GM18870 (cell line): ENCODE measurements at regions not wholly inside any gene's neighbourhood (a gene's known extent, or its start where the extent isn't known, plus 50 kb on each side); places are given as distances from the start of the nearest gene placed in this dataset.
"Not testable (repeated sequence)": the region's sequence is repeated elsewhere in the genome, so short reads cannot be mapped to it uniquely, and the experiment has no call there.

Experiments used
- ATAC-seq: cut with Tn5 transposase; IDR thresholded peaks from one replicate; pipeline ENCODE4 v1.9.1; 2021; ENCODE audit warnings: moderate library complexity; ENCODE audit not compliant: unreplicated experiment

DNA sequence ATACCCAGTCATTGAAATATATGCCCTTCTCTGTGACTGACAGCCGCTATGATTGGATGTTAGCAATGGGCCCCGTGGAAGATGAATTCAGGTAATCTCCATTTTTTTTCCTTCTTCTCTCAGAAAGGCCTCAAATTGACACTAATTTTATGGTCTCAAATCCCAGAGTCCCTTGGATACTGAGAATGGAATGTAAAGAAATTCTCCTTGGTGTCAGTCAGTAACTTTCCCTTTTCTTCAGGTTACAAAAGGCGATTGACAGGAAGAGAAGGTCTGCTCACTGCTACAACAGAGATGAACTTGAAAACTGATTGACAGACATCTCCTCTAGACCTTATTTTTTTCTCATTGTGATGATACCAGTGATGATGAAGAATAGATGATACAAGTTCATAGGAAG lies 748.3 kb downstream of the MAT2B start:
- no peak for ATAC-seq

DNA sequence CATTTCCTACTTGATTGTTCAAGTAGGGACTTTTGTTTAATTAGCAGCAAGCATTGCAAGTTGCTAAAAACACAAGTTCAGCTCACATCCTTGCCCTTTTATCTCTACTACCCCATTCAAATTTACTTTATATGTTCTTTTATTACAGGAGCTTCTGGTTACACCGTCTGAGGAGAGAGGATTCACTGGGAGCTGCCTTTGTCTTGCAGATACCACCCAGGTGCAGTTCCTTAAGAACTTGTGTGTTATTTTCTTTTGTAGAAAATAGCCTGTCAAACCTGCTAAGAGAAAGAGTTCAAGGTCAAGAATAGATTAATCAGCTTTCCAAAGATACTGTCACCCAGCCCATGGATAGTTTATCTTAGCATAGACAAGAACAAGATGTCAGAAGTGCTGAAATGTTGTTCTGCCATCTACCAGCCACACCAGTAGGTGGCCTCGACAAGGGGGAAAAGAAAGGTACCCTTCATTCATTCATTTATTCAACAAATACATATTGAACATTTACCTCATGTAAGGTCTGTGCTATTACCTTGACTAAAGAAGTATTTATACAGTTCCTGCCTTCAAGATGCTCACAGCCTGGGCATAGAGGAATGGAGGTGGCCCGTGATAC lies 750.3 kb downstream of the MAT2B start:
- ATAC-seq = no peak

DNA sequence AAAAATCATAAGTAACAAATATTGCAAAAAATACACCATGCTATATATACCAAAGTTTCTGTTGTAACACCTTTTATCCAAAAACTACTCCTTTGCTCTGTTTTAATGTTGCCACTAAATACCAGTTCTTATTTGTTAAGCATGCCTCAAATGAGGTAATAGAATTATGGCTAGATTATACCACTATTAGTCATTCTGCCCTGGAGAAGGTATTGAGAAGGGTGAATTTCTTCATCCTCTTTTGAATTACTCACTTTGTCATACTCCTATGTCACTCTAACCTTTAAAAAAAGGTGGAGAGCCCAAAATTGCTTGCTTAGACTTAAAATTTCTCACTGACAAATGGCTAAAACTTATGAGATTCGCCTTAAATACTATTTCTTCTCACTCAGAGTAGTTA lies 750.9 kb downstream of the MAT2B start:
- no peak for ATAC-seq

DNA sequence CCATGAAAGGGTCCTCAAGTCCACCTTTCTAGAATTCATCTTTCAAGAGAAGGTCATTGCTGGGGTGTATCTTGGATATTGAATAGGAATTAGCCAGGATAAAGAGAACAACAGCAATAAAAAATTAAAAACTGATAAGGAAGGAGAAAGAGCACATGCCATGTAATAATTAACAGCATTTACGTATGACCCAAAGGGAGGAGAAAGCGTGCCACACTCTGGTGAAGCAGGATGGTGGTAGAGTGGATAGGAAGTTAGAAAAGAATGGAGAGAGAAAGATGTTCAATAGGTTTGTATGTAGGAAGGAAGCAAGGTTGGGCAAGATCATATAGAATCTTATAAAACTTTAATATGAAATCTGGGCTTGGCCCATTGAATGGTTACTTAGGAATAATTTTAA lies 751.5 kb downstream of the MAT2B start:
- ATAC-seq = no peak

DNA sequence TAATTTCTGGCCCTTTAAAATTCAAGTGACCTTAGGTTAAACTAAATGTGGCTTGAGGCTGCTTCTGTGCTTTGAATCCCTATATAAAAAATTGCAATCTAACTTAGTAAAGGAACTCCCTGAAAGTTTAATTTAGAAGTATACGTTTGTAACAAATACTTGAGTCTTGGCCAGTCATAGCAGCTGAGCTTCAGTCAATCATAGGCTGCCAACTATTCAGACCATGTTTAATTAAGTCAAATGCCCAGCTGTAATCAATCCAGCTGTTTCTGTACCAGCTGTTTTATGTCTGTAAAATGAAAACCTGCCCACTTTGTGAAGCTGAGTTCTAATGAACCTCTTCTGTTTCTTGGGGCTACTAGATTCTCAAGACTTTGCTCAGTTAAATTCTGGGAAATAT lies 760.1 kb downstream of the MAT2B start:
- ATAC-seq = no peak

DNA sequence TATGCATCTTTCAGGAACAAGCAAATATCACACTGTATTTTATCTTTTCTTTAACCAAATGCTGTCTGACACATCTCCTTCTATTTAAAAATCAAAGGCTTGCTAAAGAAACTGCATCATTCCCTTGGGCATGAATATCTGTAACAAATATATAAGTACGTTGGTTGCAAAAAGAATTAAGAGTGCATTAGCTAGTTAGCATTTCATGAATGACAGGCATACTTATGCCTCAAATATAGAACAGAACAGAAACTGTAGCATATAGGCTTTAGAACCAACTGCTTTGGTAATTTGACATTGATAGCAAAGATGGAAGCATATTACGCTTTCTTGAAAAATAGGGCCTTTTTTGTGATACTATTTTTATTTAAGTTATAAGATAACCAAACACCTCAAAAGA lies 761.2 kb downstream of the MAT2B start:
- no peak for ATAC-seq

DNA sequence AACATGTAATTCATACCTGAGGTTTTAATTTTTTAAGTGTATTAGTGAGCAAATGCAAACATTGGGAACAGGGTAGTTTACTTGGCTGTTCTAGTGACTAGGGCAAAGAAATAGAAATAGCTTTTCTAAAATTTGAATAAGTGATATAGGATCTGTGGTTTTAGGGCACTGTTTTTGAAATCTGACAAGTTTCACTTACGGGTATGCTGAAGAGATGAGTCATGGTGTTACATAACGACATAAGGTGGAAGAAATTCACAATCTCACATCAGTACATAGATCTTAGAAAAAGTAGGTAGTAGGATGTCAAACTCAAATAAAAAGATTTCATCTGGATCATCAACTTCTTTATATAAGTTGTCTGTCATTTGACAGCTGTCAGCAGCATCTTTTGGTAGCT lies 772.3 kb downstream of the MAT2B start:
- peak; percentile 89 for ATAC-seq

DNA sequence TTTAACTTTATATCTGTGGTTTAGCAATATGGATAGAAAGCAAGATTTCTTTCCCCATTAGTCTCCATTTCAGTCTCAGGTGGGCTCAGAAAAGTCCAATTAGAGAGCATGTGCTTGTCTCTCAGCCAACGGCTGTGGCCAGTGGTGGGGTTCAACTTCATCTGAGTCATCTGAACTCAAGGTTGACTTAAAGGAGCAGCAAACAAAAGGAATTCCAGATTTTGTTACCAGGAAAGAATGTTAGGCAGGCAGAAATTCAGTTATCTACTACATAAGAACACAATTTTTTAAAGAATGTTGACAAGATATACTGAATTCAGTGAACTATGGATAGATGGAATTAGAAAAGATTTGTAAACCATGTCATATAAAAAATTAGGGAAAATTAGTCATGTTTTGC lies 784.1 kb downstream of the MAT2B start:
- ATAC-seq = no peak

DNA sequence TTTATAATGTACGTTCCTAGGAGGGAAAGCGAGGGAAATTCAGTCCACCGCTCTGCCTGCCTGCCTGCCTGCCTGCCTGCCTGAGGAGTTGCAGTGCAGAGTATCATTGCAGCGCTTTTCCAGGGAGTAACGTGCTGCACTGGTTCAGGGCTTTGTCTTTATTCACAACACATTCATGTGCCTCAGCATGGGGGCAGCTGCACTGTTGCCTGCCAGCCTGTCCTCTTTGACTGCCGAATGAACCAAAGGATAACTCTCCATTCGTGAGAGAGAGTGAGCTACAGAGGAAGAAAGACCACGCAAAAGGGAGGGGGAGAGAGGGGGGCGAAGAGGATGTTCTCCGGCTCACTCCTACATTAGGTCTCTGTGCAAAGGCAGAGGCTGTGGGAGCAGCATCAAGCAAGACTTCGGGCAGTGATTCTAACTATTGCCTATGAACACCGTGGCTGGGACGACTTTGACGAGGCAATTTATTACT lies 791.2 kb downstream of the MAT2B start:
- no peak for ATAC-seq

DNA sequence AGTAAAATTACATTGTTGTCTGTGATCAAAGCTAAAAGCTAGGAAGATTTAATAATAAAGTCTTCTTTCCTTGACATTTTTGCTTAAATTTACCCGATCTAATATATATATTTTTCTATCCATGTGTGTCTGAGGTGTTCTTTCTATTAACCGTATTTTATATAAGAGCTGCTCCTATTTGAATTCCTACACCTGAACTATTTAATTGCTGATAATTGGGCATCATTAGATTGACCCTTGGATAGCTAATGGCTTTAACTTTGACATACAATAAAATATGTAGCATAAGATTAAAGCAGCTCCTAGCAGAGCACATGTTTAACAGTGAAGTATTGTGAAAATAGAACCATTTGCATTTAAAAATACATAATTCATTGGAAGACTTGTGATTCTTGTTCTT lies 792.7 kb downstream of the MAT2B start:
- ATAC-seq = no peak

DNA sequence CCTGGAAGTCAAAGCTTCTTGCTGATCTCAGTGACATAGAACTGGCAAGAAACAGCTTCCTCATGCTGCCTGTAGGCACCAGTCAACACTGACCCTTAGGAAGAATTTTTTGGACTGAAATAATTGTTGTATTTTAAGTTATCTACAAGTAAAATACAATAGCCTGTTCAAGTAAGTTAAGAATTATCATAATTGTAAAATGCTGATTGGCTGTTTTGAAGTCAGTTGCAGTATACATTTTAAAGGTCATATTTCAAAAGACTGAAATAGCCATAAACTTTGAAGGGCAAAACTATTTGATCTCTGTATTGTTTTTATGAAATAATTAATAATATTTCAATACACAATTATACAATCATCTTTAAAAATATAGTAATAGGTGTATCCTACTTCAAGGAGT lies 794.9 kb downstream of the MAT2B start:
- no peak for ATAC-seq

DNA sequence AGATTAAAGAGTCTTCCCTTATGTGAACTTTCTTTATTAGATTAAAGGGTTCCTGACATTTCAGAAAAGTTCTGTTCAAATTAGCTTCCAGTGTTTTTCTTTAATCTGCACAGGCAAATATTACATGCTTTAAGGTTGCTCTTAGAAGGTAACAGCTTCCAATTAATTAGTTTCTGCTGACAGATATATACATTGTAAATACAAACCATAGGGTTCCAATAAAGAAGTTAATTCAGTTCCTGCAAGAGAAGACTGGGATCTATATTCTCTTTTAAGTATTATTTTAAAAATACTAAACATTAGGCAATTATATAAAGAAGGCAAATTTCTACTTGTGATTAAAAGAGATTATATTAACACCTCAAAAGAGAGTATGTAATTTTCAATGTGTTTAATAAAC lies 795.7 kb downstream of the MAT2B start:
- ATAC-seq = no peak

DNA sequence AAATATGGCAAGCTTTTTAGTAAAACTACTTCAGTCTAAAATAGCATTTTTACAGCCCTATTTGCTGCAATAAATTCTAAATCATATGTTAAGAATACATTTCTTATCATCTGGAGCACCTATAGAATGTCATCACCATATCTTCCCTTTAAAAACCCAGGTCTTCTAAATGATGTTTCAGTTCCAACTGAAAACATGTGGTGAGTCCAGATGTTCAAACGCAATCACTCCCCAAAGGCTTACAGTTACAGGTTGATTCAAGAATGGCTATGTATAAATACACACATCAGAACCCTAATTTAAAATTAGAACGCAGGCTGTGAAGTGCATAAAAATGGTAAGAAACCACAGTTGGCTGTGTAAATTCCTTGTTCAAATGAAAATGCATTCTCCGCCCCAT lies 796.3 kb downstream of the MAT2B start:
- ATAC-seq = no peak

DNA sequence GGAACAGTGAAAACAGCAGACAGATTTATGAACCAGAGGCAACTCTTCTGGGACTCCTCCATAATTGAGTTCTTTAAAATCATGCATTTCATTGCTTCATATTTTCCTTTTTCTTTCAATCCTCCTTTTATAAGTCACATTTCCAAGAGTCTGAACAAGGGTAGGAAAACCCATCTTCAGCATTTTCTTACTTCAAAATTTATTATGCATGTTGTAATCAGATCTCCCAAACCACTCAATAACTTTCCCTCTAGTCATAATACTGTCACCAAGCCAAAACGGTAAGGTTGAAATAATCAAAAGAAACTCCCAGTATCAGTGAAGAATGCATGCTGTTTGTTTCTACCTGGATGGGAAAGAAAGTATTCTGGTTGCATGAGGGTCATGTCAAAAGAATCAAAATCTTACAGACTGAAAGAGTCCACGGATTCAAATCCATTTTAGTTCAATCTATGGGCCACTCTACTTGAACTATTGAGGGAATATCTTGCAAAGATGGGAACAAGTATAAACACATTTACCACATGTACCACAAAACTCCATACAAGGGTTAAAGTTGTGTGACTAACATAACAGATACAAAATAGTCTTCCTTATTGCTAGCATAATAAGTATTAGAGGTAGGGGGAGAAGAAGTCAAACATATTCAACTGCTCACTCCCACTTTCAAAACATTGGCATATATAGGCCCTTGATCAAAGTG lies 797.3 kb downstream of the MAT2B start:
- ATAC-seq = no peak

DNA sequence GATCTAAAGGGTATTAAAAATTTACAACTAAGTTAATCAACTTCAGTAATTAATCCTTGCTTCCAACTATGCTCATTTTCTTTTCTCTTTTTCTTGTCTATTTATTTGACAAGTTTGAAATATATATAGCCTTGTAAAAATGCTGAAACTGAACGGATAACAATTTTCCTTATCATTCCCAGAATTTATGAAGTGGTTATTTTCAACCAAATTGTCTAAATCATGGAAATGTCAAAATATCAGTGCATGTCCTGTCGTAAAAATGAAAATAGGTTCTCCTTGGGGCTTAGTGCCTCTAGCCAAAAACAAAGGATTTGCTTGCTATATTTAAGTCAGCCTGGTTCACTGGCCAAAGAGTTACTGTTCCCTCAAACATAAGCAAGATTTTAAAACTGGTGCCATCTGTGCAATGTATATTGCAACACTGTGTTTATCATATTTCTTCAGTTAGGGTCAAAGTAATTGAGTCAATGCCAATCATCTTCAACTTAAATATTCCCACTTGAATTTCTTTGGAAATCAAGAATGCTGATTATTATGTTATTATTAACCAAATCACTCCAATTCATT lies 798.3 kb downstream of the MAT2B start:
- no peak for ATAC-seq

DNA sequence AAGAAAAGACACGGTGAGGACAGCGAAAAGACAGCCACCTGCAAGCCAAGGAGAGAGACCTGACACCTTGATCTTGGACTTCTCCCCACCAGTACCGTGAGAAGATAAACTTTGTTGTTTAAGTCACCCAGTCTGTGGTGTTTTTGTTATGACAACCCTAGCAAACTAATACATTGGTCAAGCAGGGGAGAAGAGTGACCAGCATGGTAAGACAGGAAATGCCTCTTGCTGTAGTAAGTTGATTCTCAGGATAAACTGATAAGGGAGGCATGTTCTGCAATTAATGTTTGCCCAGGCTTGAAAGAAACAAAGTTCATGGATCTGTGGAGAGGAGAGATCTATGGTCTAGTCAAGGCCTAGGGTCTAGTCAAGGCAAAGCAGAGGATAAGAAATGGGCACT lies 801.2 kb downstream of the MAT2B start:
- ATAC-seq = no peak

DNA sequence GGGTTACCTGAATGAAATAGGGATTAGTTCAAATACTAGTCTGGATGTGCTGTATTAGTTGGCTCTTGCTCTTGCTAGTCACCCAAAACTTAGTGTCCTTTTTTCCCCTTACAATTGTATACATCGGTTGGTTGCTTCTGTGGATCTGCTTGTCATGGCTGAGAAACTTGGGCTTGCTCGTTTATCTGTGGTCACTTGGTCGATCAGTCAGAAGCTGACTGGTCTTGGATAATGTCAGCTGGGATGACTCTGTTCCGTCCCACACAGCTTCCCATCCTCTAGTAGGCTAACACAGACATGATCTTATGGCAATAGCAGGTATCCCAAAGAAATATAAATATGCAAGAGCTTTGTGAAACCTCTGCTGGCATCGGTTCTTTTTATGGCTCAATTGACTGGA lies 807.4 kb downstream of the MAT2B start:
- no peak for ATAC-seq

DNA sequence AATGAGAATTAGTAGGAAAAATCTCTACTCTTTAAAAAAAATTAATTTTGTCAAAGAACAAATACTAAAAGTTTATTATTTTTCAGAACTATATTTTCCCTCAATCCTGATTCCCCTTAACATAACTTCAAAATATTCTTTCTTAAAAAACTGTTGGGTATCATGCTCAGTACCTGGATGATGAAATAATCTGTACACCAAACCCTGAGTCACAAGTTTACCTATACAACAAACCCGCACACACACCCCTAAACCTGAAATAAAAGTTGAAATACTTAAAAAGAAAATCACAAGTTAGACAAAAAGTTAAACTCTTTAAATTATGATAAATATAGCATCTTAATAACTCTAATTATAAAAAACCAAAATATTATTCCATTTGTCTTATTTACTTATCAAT lies 812.3 kb downstream of the MAT2B start:
- ATAC-seq = no peak

DNA sequence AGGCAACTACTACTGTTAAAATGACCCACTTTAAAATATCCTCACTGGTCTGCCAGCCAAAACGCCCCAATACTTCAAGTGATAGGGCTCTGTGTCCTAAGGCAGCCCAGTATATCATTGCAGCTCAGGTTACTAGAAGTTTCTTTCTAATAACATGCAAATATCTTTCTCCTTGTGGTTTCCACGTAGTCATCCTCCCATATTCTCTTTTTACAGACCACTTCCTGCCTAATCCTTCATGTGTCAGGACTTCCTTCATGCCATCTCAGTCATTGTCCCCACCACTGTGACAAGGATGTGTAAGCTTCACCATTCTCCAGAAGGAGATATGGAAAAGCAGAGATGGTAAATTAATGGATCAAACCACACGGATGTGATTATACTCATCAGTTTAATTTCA lies 813.7 kb downstream of the MAT2B start:
- ATAC-seq = no peak

DNA sequence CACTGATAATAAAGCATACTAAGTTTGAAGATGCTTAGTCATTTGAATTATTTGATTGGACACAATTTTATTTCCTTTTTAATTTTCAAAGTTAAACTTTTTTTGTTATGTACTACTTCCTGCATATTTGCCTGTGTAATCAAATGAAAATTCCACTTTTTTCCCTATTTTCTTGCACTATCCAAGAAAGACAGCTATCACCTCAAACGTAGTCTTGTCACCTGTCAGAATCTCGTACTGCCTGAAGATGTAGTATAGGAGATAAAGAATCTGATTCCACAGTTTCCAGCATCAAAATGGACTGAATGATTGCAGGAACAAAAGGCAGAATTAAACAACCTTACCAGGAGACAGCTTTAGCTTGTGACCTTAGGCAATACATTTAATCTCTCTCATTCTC lies 818.8 kb downstream of the MAT2B start:
- no peak for ATAC-seq

DNA sequence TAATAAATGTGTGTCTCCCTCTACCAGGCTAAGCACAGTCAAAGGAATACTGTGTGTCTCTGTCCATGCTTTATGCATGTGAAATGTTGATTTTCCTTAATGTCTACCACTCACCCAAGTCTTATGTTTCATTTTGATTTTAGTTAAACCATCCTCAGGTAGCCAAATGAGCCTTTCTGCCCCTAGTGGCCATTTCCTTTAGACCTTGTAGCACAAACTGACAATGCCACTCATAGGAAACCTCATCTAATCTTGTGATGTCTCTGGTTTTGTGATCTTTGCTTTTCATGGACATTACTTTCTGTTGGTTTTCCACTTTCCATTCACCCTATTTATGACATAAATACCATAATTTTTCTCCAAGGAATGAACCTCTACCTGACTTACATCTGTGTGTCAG lies 820.8 kb downstream of the MAT2B start:
- no peak for ATAC-seq

DNA sequence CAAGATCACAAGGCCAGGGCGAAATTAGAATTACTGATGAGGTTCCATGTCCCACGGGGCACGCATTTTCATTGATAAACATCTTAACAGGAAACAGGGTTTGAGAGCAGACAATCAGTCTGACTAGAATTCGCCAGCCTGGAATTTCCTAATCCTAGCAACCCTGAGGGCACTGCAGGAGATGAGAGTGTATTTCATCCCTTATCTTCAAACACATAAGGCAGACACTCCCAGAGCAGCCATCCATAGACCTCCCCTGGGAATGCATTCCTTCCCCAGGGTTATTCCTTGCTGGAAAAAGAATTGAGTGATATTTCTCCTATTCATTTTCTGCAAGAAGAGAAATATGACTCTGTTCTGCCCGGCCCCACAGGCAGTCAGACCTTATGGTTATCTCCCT lies 821.7 kb downstream of the MAT2B start:
- not testable (repeated sequence) for ATAC-seq
